ENCODE measurements at regions not wholly inside any gene's neighbourhood (a gene's known extent, or its start where the extent isn't known, plus 50 kb on each side); places are given as distances from the start of the nearest gene placed in this dataset.

DNA sequence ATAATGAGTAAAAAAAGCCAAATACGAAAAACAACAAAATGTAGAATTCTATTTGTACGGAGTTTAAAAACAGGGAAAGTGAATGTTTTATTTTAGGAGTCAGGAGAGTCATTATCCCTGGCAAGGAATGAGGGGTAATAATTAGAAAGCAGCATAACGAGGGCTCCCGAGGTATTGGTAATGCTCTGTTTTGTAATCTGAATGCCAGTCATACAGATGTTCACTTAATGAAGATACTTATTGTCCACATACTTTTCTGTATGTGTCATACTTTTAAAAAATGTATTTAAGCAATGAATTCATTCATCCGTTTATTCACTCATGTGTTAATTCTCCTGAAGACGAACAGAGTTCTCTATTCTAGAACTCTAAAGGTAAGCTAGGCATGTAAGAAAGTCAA lies 87.8 kb upstream of the BMP2K start:
- no peak overlapping the region for H3K4me3 ChIP-seq (replicated peaks in 1 of 3; ENCODE audit: insufficient read depth in 1 of 3, low read depth in 1 of 3, low read length in 3 of 3)
- no peak overlapping the region for H3K4me2 ChIP-seq (ENCODE audit: insufficient read depth, low read length)
- FAIRE-seq = no peak

More for the DNA sequence above, 87.8 kb upstream of the BMP2K start:
- Histone ChIP-seq H2AFZ (ENCODE audit: low read depth, low read length) (no peak overlapping the region), H3K36me3 (ENCODE audit: control insufficient read depth in 2 of 2, extremely low read depth in 1 of 2, insufficient read depth in 2 of 2, low read length in 2 of 2) (no peaks in the 10 kb centered on the region), H3K9me1 (replicated peaks; ENCODE audit: control insufficient read depth, extremely low read depth, insufficient read depth, low read length) (no peaks in the 10 kb centered on the region), H3K27me3 (ENCODE audit: control insufficient read depth in 2 of 2, insufficient read depth in 2 of 2, low read length in 2 of 2) (no peaks in the 10 kb centered on the region), H3K27ac (ENCODE audit: insufficient read depth, low read depth, low read length) (no peak overlapping the region), H3K9me3 (replicated peaks; ENCODE audit: control insufficient read depth, insufficient read depth, low read length) (no peaks in the 10 kb centered on the region), H3K9ac (replicated peaks; ENCODE audit: extremely low read depth, insufficient read depth, low read length) (no peak overlapping the region), H4K20me1 (replicated peaks; ENCODE audit: control insufficient read depth, extremely low read depth, insufficient read depth, low read length) (no peaks in the 10 kb centered on the region), H3K79me2 (ENCODE audit: control insufficient read depth, insufficient read depth, low read length) (no peaks in the 10 kb centered on the region), H3K4me1 (ENCODE audit: control insufficient read depth, extremely low read depth, insufficient read depth, low read length) (peaks cover 11% of the 10 kb centered on the region)
- CTCF ChIA-PET = interaction anchor here (1.0 kb wide), 1 partner anchor 10 kb away, joined by 3 read pairs; no protein-coding TSS in a partner anchor
- intact Hi-C loops (cut with micrococcal nuclease) (no loop called here), dilution Hi-C loops (cut with MboI; ENCODE audit: extremely low pct_ligation_motif_present, low sequenced_read_pairs) (no loop called here)
- DNase-seq (ENCODE audit: low read depth, low spot score) = no peak
- TF ChIP-seq EZH2 (IDR thresholded peaks at IDR 0.05; ENCODE audit: borderline replicate concordance, low read depth, low read length, severe bottlenecking) (no peak), GATA2 (IDR thresholded peaks at IDR 0.05; ENCODE audit: insufficient read depth, insufficient read length, low read depth, low read length) (no peak), MYC (IDR thresholded peaks at IDR 0.05; ENCODE audit: low read depth, low read length) (no peak), JUN (IDR thresholded peaks at IDR 0.05; ENCODE audit: borderline replicate concordance, insufficient read depth, insufficient read length, low read depth) (no peak)
- TF ChIP-seq, protein P1, sequence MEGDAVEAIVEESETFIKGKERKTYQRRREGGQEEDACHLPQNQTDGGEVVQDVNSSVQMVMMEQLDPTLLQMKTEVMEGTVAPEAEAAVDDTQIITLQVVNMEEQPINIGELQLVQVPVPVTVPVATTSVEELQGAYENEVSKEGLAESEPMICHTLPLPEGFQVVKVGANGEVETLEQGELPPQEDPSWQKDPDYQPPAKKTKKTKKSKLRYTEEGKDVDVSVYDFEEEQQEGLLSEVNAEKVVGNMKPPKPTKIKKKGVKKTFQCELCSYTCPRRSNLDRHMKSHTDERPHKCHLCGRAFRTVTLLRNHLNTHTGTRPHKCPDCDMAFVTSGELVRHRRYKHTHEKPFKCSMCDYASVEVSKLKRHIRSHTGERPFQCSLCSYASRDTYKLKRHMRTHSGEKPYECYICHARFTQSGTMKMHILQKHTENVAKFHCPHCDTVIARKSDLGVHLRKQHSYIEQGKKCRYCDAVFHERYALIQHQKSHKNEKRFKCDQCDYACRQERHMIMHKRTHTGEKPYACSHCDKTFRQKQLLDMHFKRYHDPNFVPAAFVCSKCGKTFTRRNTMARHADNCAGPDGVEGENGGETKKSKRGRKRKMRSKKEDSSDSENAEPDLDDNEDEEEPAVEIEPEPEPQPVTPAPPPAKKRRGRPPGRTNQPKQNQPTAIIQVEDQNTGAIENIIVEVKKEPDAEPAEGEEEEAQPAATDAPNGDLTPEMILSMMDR (IDR thresholded peaks at IDR 0.05; ENCODE audit: extremely low read depth in 1 of 2, insufficient read depth in 1 of 2, low read depth in 1 of 2, low read length in 2 of 2) = no peak
- TF ChIP-seq, protein P2, sequence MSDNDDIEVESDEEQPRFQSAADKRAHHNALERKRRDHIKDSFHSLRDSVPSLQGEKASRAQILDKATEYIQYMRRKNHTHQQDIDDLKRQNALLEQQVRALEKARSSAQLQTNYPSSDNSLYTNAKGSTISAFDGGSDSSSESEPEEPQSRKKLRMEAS (IDR thresholded peaks at IDR 0.05; ENCODE audit: insufficient read depth, insufficient read length) = no peak
- POLR2A ChIA-PET = interaction anchor here (0.7 kb wide), 1 partner anchor 35 kb away, joined by 8 read pairs; no protein-coding TSS in a partner anchor
- BruUV-seq (replicated peaks) = no TSS peak

Measured in endothelial cell of umbilical vein (primary cell).